ENCODE measurements at regions not wholly inside any gene's neighbourhood (a gene's known extent, or its start where the extent isn't known, plus 50 kb on each side); places are given as distances from the start of the nearest gene placed in this dataset.

GRCh38 chr6:167477688-167478087, 152.8 kb downstream of the TTLL2 start:
- Histone ChIP-seq H3K4me2 (no peak overlapping the region), H3K4me3 (no peak overlapping the region), H3K4me1 (no peaks in the 10 kb centered on the region), H3K27ac (no peak overlapping the region), H3K9me3 (no peaks in the 10 kb centered on the region)
- WGBS (ENCODE audit: missing lambda C conversion rate): 22% methylated on average over 9 of the region's 9 CpGs
- ChIA-PET POLR2A (no interaction called here), CTCF (interaction anchor here (0.6 kb wide), 1 partner anchor 1645 kb away, joined by 4 read pairs; no protein-coding TSS in a partner anchor)
- TF ChIP-seq NPAS2 (CRISPR knock-in tag; IDR thresholded peaks at IDR 0.05; ENCODE audit: borderline replicate concordance) (no peak), USF2 (IDR thresholded peaks at IDR 0.05) (0 out of 2 replicates have a peak, but pooled peaks have one; percentile 29), HDAC2 (IDR thresholded peaks at IDR 0.05) (no peak), GATA3 (IDR thresholded peaks at IDR 0.05; ENCODE audit: borderline replicate concordance) (no peak), E2F6 (IDR thresholded peaks at IDR 0.05; ENCODE audit: borderline replicate concordance, low read depth) (no peak)
- FAIRE-seq: no peak
- no peak for ATAC-seq
- no peak for DNase-seq (ENCODE audit: low read depth in 1 of 2, low spot score in 1 of 2)

- no peak for DNase-seq (ENCODE audit: low read depth in 1 of 2, low spot score in 1 of 2)
- ChIA-PET POLR2A (no interaction called here), CTCF (no interaction called here)
- ATAC-seq: no peak
- TF ChIP-seq CHD2 (IDR thresholded peaks at IDR 0.05; ENCODE audit: low read length, partially characterized antibody) (no peak), RAD21 (conservative IDR thresholded peaks at IDR 0.05 in 1 of 2, IDR thresholded peaks at IDR 0.05 in 1 of 2) (no peak), PBX3 (IDR thresholded peaks at IDR 0.05) (no peak), CBX8 (IDR thresholded peaks at IDR 0.05) (no peak), RNF2 (IDR thresholded peaks at IDR 0.05; ENCODE audit: borderline replicate concordance, low read depth) (no peak), CBX2 (IDR thresholded peaks at IDR 0.05; ENCODE audit: borderline replicate concordance, low read depth) (no peak)
- no peak overlapping the region for H3K4me2 ChIP-seq
- no peak overlapping the region for H3K27ac ChIP-seq
- H3K4me3 ChIP-seq: no peak overlapping the region
- no peaks in the 10 kb centered on the region for H3K9me3 ChIP-seq
- H3K4me1 ChIP-seq: no peaks in the 10 kb centered on the region
- FAIRE-seq: no peak
- 25% methylated on average over 4 of the region's 4 CpGs for WGBS (ENCODE audit: missing lambda C conversion rate)
These were observed 154.4 kb downstream of the TTLL2 start for GRCh38 chr6:167479301-167479700.

- no peak for FAIRE-seq
- H3K9me3 ChIP-seq: no peaks in the 10 kb centered on the region
- POLR2A ChIA-PET: no interaction called here
- CTCF ChIA-PET: no interaction called here
- no peak overlapping the region for H3K27ac ChIP-seq
- H3K4me1 ChIP-seq: no peaks in the 10 kb centered on the region
- no peak overlapping the region for H3K4me3 ChIP-seq
- no peak for ATAC-seq
- H3K4me2 ChIP-seq: no peak overlapping the region
- DNase-seq (ENCODE audit: low read depth in 1 of 2, low spot score in 1 of 2): no peak
- TF ChIP-seq JUN (IDR thresholded peaks at IDR 0.05): no peak
- TF ChIP-seq ZFP36 (IDR thresholded peaks at IDR 0.05; ENCODE audit: borderline replicate concordance, partially characterized antibody): no peak
- TF ChIP-seq HOXB13 (CRISPR knock-in tag; IDR thresholded peaks at IDR 0.05; ENCODE audit: low read depth): no peak
- no peak for TF ChIP-seq CHD4 (IDR thresholded peaks at IDR 0.05; ENCODE audit: borderline replicate concordance)
- no peak for TF ChIP-seq HES2 (IDR thresholded peaks at IDR 0.05)
- no peak for TF ChIP-seq HDAC2 (IDR thresholded peaks at IDR 0.05)
- no peak for TF ChIP-seq CBX2 (IDR thresholded peaks at IDR 0.05; ENCODE audit: borderline replicate concordance, low read depth)
- no peak for TF ChIP-seq SREBF2 (IDR thresholded peaks at IDR 0.05)
- no peak for TF ChIP-seq POLR2A (IDR thresholded peaks at IDR 0.05; ENCODE audit: low read length)
- TF ChIP-seq FOSL2 (IDR thresholded peaks at IDR 0.05): no peak
- no peak for TF ChIP-seq FOSL2 (CRISPR knock-in tag; IDR thresholded peaks at IDR 0.05)
- TF ChIP-seq HEYL (CRISPR knock-in tag; IDR thresholded peaks at IDR 0.05): no peak
- TF ChIP-seq MYC (IDR thresholded peaks at IDR 0.05; ENCODE audit: borderline replicate concordance, low read length): no peak
- TF ChIP-seq ZSCAN20 (CRISPR knock-in tag; IDR thresholded peaks at IDR 0.05): no peak
- TF ChIP-seq PBX3 (IDR thresholded peaks at IDR 0.05): no peak
- no peak for TF ChIP-seq KDM5A (IDR thresholded peaks at IDR 0.05)
- WGBS (ENCODE audit: missing lambda C conversion rate): 54% methylated on average over 6 of the region's 8 CpGs
These were observed 155.2 kb downstream of the TTLL2 start for GRCh38 chr6:167479901-167480648.

Data from A549 (cell line).